Loucy (cell line): ENCODE measurements at regions not wholly inside any gene's neighbourhood (a gene's known extent, or its start where the extent isn't known, plus 50 kb on each side); places are given as distances from the start of the nearest gene placed in this dataset.

Experiments used
- H2AFZ ChIP-seq: fragments of 200-600 bp; sonication (generic); 2 replicates; pipeline ENCODE4 v1.6.0; 2016; ENCODE audit warnings: antibody characterized with exemption, mild to moderate bottlenecking, low read length, moderate library complexity
- H3F3A ChIP-seq: fragments of 200-600 bp; 2 replicates; pipeline ENCODE4 v1.6.0; 2016; ENCODE audit warnings: antibody characterized with exemption, low read depth, mild to moderate bottlenecking
- H3K27me3 ChIP-seq: fragments of 200-600 bp; sonication (generic); 2 replicates; pipeline ENCODE4 v1.6.1; 2014; ENCODE audit warnings: low read length, mild to moderate bottlenecking; ENCODE audit not compliant: insufficient read depth, poor library complexity, severe bottlenecking
- H3K36me3 ChIP-seq: fragments of 200-600 bp; sonication (generic); 2 replicates; pipeline ENCODE4 v1.6.1; 2016; ENCODE audit warnings: low read length; ENCODE audit not compliant: insufficient read depth
- H3K4me1 ChIP-seq: fragments of 200-600 bp; sonication (generic); 2 replicates; pipeline ENCODE4 v1.5.1; 2014; ENCODE audit warnings: low read length, mild to moderate bottlenecking; ENCODE audit not compliant: insufficient read depth, poor library complexity, severe bottlenecking
- H3K4me2 ChIP-seq: fragments of 200-600 bp; sonication (generic); 2 replicates; pipeline ENCODE4 v1.6.0; 2014; ENCODE audit warnings: antibody characterized with exemption, low read length, low read depth, mild to moderate bottlenecking; ENCODE audit not compliant: poor library complexity, severe bottlenecking
- H3K4me3 ChIP-seq: fragments of 200-600 bp; sonication (generic); 2 replicates; pipeline ENCODE4 v1.5.1; 2014; ENCODE audit warnings: low read length, mild to moderate bottlenecking, mixed read lengths; ENCODE audit not compliant: poor library complexity, severe bottlenecking
- H3K79me2 ChIP-seq: fragments of 200-600 bp; sonication (generic); 2 replicates; pipeline ENCODE4 v1.6.1; 2014; ENCODE audit warnings: low read length; ENCODE audit not compliant: insufficient read depth
- H3K9ac ChIP-seq: fragments of 200-600 bp; sonication (generic); 2 replicates; pipeline ENCODE4 v1.6.0; 2014; ENCODE audit warnings: mild to moderate bottlenecking, low read depth, low read length, moderate library complexity; ENCODE audit not compliant: poor library complexity, severe bottlenecking
- H3K9me2 ChIP-seq: fragments of 200-600 bp; sonication (generic); replicated peaks from 2 replicates; pipeline ENCODE4 v1.6.1; 2016; ENCODE audit warnings: low read depth, low read length, mixed read lengths
- H3K9me3 ChIP-seq: fragments of 200-600 bp; sonication (generic); 2 replicates; pipeline ENCODE4 v1.6.1; 2014; ENCODE audit warnings: mild to moderate bottlenecking, antibody characterized with exemption, low read length, low read depth; ENCODE audit not compliant: insufficient read depth
- H4K20me1 ChIP-seq: fragments of 200-600 bp; sonication (generic); 2 replicates; pipeline ENCODE4 v1.6.0; 2014; ENCODE audit warnings: antibody characterized with exemption, low read length, mild to moderate bottlenecking; ENCODE audit not compliant: insufficient read depth, poor library complexity, severe bottlenecking
- EZH2phosphoT487 ChIP-seq: fragments of 200-600 bp; IDR thresholded peaks from 2 replicates; pipeline ENCODE4 v1.6.1; 2018; ENCODE audit warnings: antibody characterized with exemption, mild to moderate bottlenecking, moderate library complexity, borderline replicate concordance
- TF ChIP-seq, protein P1 (sequence below): fragments of 200-600 bp; sonication (generic); conservative IDR thresholded peaks from 2 replicates; pipeline ENCODE4 v1.5.1; 2014; ENCODE audit warnings: mild to moderate bottlenecking, antibody characterized with exemption, low read length

DNA sequence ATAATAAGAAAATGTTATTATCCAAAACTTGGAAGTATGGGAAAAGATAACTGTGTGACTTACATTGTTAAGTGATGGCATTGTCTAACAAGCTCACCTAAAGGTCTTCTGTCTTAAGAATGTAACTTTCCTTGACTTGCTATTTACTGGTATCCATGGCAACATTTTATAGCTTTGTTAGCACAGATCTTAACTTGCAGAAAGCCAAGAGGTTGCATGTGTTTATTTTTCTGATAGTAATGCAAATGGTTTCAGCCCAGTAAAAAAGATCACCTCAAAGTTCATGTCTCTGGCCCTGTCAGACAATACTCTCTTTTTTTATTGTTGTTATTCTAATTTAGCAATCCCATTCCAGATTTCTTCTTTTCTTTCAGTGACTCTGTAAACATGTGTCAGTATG is 425.3 kb downstream of the SPRY1 start:
- H3K9me2 ChIP-seq, result no peaks in the 10 kb centered on the region
- H3F3A ChIP-seq, result no peaks in the 10 kb centered on the region
- H4K20me1 ChIP-seq, result no peaks in the 10 kb centered on the region
- H3K4me1 ChIP-seq, result no peaks in the 10 kb centered on the region
- no peak overlapping the region for H2AFZ ChIP-seq
- H3K9ac ChIP-seq, result no peak overlapping the region
- no peaks in the 10 kb centered on the region for H3K27me3 ChIP-seq
- H3K4me2 ChIP-seq, result no peak overlapping the region
- no peaks in the 10 kb centered on the region for H3K9me3 ChIP-seq
- no peak overlapping the region for H3K4me3 ChIP-seq
- H3K36me3 ChIP-seq, result no peaks in the 10 kb centered on the region
- TF ChIP-seq, protein P1, sequence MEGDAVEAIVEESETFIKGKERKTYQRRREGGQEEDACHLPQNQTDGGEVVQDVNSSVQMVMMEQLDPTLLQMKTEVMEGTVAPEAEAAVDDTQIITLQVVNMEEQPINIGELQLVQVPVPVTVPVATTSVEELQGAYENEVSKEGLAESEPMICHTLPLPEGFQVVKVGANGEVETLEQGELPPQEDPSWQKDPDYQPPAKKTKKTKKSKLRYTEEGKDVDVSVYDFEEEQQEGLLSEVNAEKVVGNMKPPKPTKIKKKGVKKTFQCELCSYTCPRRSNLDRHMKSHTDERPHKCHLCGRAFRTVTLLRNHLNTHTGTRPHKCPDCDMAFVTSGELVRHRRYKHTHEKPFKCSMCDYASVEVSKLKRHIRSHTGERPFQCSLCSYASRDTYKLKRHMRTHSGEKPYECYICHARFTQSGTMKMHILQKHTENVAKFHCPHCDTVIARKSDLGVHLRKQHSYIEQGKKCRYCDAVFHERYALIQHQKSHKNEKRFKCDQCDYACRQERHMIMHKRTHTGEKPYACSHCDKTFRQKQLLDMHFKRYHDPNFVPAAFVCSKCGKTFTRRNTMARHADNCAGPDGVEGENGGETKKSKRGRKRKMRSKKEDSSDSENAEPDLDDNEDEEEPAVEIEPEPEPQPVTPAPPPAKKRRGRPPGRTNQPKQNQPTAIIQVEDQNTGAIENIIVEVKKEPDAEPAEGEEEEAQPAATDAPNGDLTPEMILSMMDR, result no peak
- no peak for TF ChIP-seq EZH2phosphoT487
- H3K79me2 ChIP-seq, result no peaks in the 10 kb centered on the region

DNA sequence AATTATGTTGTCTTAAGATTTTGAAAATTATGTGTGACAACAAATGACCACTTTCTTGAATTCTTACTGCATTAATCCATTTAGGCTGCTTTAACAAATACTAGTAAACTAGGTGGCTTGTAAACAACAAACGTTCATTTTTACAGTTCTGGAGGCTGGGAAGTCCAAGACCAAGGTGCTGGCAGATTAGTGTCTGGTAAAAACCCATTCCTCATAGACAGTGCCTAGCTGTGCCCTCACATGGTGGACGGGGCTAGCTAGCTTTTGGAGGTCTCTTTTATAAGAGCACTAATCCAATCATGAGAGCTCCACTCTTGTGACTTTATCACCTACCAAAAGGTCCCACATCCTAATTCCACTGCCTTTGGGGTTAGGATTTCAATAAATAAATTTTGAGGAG is 425.8 kb downstream of the SPRY1 start:
- Histone ChIP-seq H2AFZ (no peak overlapping the region), H3K4me1 (no peaks in the 10 kb centered on the region), H3K36me3 (no peaks in the 10 kb centered on the region)

DNA sequence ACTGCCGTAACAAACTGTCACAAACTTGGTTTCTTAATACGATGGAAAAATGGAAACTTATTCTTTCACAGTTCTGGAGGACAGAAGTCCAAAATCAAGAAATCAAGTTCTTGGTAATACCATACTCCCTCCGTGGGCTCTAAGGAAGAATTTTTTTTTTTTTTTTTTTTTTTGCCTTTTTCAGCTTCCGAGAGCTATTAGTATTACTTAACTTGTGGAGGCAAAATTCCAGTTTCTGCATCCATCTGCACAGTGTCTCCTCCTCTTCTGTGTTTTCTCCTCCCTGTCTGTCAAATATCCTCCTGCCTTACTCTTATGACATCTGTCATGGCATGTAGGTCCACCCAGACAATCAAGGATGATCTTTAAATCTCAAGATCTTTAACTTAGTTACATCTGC is 426.6 kb downstream of the SPRY1 start:
- no peaks in the 10 kb centered on the region for H3K36me3 ChIP-seq
- H3K4me2 ChIP-seq, result no peak overlapping the region
- no peaks in the 10 kb centered on the region for H3K9me3 ChIP-seq
- H3K4me1 ChIP-seq, result no peaks in the 10 kb centered on the region
- H3K79me2 ChIP-seq, result no peaks in the 10 kb centered on the region
- no peak overlapping the region for H3K9ac ChIP-seq
- no peaks in the 10 kb centered on the region for H4K20me1 ChIP-seq
- no peak for TF ChIP-seq EZH2phosphoT487
- TF ChIP-seq, protein P1, result no peak
- no peak overlapping the region for H2AFZ ChIP-seq
- H3K27me3 ChIP-seq, result no peaks in the 10 kb centered on the region
- H3F3A ChIP-seq, result no peaks in the 10 kb centered on the region
- no peaks in the 10 kb centered on the region for H3K9me2 ChIP-seq
- no peak overlapping the region for H3K4me3 ChIP-seq

More for the DNA sequence above, 425.8 kb downstream of the SPRY1 start:
- Histone ChIP-seq H3K9ac (no peak overlapping the region), H3K9me3 (no peaks in the 10 kb centered on the region), H3F3A (no peaks in the 10 kb centered on the region), H3K9me2 (no peaks in the 10 kb centered on the region), H3K27me3 (no peaks in the 10 kb centered on the region), H3K4me3 (no peak overlapping the region), H4K20me1 (no peaks in the 10 kb centered on the region), H3K79me2 (no peaks in the 10 kb centered on the region), H3K4me2 (no peak overlapping the region)
- TF ChIP-seq EZH2phosphoT487, result no peak
- TF ChIP-seq, protein P1, result no peak
